C4-2B (cell line): ENCODE measurements at regions not wholly inside any gene's neighbourhood (a gene's known extent, or its start where the extent isn't known, plus 50 kb on each side); places are given as distances from the start of the nearest gene placed in this dataset.

ENCODE experiments used
- CTCF ChIP-seq: fragments of 450-650 bp; conservative IDR thresholded peaks from 2 replicates; pipeline ENCODE4 v1.5.1; 2017; ENCODE audit warnings: mild to moderate bottlenecking
- ZFX ChIP-seq: fragments of 450-650 bp; IDR thresholded peaks from 2 replicates; pipeline ENCODE4 v1.6.1; 2017

GRCh38 chr5:164959761-164960160 is 1454.3 kb downstream of the MAT2B start:
- no peak for TF ChIP-seq CTCF
- TF ChIP-seq ZFX = no peak
